Esophagus squamous epithelium (tissue), 4 donors: ENCODE measurements at regions not wholly inside any gene's neighbourhood (a gene's known extent, or its start where the extent isn't known, plus 50 kb on each side); places are given as distances from the start of the nearest gene placed in this dataset.

Experiments used
- CTCF ChIP-seq, 6 experiments: fragments of 450-650 bp in 4 of 6; fragments of 200-600 bp in 2 of 6; sonication (generic) in 2 of 6; IDR thresholded peaks; one replicate each; pipeline ENCODE4 v1.5.1; 2016 to 2019; ENCODE audit warnings: antibody characterized with exemption in 6 of 6, mild to moderate bottlenecking in 4 of 6, moderate library complexity in 4 of 6
- POLR2A ChIP-seq, 4 donors: fragments of 450-650 bp; IDR thresholded peaks; one replicate each; pipeline ENCODE4 v1.6.1; 2017; ENCODE audit warnings: antibody characterized with exemption in 4 of 4, mild to moderate bottlenecking in 4 of 4, moderate library complexity in 3 of 4

GRCh38 chr13:104314321-104314720, 1248.1 kb upstream of the SLC10A2 start:
- no peak for TF ChIP-seq POLR2A (IDR thresholded peaks at IDR 0.05)
- no peak for TF ChIP-seq CTCF (IDR thresholded peaks at IDR 0.05)
